IPS-18c (cell line): ENCODE measurements at regions not wholly inside any gene's neighbourhood (a gene's known extent, or its start where the extent isn't known, plus 50 kb on each side); places are given as distances from the start of the nearest gene placed in this dataset.
"Not testable (repeated sequence)": the region's sequence is repeated elsewhere in the genome, so short reads cannot be mapped to it uniquely, and the experiment has no call there.

Experiments
- H3K4me3 ChIP-seq: 2 replicates; pipeline ENCODE4 v1.7.0; 2013; ENCODE audit warnings: low read depth, mild to moderate bottlenecking, low read length, moderate library complexity; ENCODE audit not compliant: insufficient read depth
- H3K9me3 ChIP-seq: one replicate; pipeline ENCODE4 v1.6.1; 2013; ENCODE audit warnings: mild to moderate bottlenecking, low read length, moderate library complexity; ENCODE audit not compliant: control insufficient read depth, insufficient read depth

DNA sequence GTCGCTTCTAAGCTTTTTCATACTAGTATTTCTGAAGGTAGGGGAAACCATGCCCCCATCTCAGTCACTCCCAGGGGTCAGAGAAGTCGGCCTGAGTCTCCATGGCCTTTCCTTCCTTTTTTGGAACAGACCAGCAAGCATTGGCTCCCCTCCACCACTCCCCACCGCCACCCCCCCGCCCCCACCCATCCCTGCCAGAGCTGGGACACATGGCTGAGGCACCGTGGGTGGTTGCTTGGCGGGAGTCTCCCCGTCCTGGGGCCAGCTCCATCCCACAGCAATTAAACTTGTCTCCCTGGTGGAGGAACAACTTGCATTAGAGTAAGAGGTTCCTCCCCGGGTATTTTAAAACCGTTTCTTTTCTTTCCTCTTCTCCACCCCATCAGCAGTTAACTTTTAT, 100.8 kb upstream of the TFPI start:
- Histone ChIP-seq H3K4me3 (no peak overlapping the region; the same call in 1 of the 2 replicates), H3K9me3 (no peaks in the 10 kb centered on the region)

GRCh38 chr2:187656123-187656522, 101.9 kb upstream of the TFPI start:
- H3K9me3 ChIP-seq: no peaks in the 10 kb centered on the region
- H3K4me3 ChIP-seq: no peak overlapping the region

DNA sequence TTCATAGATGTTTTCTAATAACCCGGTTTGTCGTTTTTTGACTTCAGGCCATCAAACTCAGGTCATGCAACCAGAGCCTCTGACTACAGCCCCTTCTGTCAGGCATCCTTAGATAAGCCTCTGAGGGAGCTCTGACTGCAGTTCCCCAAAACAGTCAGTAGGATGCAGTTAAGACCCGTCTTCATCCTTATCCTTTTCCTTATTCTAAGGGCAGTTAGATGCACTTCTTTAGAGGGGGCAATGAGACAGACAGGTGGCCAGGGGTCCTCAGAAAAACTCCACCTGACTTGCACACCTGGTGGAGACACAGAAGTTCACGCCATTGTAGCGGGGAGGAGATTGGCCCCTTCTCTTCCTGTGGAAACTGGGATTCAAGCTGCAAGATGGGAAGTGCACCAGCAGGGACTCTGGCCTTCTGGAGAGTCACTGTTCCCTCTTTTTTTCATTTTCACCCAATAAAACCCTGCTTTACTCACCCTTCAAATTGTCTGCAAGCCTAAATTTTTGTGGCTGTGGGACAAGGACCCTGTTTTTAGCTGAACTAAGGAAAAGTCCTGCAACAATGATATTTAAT, 104.8 kb upstream of the TFPI start:
- Histone ChIP-seq H3K4me3 (no peak overlapping the region), H3K9me3 (peaks cover 5% of the 10 kb centered on the region)

- not testable (repeated sequence) for H3K4me3 ChIP-seq, H3K9me3 ChIP-seq
These were observed 121.8 kb upstream of the TFPI start for GRCh38 chr2:187676050-187676449.

DNA sequence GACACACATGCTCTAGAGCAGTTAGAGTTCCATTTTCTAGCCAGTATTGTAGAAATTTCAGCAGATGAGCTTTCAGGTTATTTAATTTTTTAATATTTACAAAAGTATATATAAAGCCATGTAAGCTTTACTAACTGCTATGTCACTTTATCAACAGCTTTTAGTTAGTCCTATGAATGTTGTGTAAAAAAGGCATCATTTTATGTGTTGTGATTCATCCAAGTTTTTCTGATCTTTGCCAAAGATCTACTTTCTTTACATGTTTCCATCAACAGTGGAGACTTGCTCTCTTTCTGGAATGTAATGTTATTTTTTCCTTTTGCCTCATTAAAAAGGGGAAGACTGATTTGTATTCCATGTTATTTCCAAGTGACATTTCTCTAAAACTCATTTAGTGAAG, 125.2 kb upstream of the TFPI start:
- Histone ChIP-seq H3K9me3 (no peaks in the 10 kb centered on the region), H3K4me3 (no peak overlapping the region)

DNA sequence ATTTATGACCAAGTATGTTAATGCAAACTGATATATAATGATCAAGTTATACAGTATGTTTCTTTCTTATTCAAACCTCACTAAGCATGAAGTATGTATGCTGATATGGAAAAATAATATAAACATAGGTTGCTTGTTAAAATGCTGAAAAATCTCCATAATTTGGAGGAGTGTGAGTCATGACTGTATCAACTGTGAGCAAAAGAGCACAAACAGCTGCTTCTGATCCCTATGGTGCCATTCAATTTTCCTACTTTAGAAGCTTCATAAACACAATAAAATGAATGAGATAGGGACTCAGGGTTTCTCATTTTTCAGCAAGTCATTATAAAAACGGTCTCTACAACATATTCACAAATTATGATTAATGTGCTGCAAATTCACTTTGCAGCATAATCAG, 129.9 kb upstream of the TFPI start:
- Histone ChIP-seq H3K9me3 (no peaks in the 10 kb centered on the region), H3K4me3 (no peak overlapping the region)

DNA sequence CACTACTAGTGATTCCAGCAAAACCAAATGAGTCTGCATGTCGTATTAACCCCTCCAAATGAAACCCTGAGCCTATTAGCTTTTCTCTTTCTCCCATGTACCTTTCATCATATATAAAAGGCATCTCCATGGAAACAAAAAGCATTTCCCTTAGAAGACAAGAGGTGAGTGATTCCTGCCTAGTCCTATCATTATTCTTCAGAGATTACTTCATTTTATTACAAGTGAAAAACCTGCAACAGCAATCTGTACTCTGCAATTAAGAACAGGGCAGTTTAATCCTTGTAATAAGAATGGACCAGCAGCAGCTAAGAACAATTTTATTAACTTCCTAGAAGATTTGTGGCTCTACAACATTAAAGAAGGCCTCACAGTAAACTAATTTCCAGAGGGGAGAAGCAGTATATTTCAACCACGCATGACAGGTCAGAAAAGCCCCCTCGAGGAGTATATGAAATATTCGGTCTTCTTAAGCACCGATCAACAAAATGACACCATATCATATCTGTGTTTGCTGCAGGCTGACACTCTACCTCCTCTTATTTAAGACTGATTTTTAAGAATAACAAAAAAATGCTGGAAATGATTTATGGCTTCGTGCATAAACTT, 132.3 kb upstream of the TFPI start:
- no peak overlapping the region for H3K4me3 ChIP-seq
- H3K9me3 ChIP-seq: no peaks in the 10 kb centered on the region

DNA sequence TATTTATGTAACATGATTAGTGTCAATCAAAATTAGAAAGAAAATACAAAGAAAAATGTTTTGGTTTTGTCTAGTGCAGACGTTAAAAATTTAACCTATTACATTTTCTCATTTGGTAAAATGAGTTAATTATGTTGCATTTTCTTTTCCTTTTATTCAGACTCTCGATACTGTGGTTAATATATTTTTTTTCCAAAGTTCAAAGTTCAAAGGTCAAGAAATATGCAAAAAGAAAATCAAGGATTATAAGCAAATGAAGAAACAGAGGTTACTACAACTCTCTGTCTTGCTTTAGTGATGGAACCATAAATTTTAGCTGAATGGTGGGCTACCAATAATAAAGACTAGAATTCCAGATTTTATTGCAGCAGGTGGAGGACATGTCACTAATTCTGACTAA, 133.3 kb upstream of the TFPI start:
- H3K9me3 ChIP-seq: no peaks in the 10 kb centered on the region
- H3K4me3 ChIP-seq: no peak overlapping the region

GRCh38 chr2:187689372-187689771, 135.1 kb upstream of the TFPI start:
- Histone ChIP-seq H3K4me3 (no peak overlapping the region), H3K9me3 (no peaks in the 10 kb centered on the region)

DNA sequence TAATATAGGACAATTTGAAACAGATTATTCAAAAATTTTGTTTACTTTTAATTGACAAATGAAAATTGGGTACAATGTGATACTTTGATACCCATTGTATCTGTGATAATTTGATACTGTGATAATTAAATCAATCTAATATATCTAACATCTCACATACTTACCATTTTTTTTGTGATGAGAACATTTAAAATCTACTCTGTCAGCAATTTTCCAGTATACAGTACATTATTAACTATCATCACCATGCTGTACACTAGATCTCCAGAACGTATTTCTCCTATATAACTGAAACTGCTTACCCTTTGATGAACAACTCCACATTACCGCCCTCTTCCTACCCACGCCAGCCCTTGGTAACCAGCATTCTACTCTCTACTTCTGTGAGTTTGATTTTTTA, 139.7 kb upstream of the TFPI start:
- H3K9me3 ChIP-seq: no peaks in the 10 kb centered on the region
- no peak overlapping the region for H3K4me3 ChIP-seq

DNA sequence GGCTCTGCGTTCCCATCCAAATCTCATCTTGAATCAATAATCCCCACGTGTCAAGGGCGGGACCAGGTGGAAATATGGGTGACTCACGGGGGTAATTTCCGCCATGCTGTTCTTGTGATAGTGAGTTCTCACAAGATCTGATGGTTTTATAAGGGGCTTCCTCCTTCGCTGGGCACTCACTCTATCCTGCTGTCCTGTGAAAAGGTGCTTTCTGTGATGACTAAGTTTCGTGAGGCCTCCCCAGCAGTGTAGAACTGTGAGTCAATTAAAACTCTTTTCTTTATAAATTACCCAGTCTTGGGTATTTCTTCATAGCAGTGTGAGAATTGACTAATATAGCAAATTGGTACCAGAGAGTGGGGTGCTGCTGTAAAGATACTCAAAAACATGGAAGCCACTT, 142.4 kb upstream of the TFPI start:
- H3K4me3 ChIP-seq, H3K9me3 ChIP-seq: not testable (repeated sequence)

DNA sequence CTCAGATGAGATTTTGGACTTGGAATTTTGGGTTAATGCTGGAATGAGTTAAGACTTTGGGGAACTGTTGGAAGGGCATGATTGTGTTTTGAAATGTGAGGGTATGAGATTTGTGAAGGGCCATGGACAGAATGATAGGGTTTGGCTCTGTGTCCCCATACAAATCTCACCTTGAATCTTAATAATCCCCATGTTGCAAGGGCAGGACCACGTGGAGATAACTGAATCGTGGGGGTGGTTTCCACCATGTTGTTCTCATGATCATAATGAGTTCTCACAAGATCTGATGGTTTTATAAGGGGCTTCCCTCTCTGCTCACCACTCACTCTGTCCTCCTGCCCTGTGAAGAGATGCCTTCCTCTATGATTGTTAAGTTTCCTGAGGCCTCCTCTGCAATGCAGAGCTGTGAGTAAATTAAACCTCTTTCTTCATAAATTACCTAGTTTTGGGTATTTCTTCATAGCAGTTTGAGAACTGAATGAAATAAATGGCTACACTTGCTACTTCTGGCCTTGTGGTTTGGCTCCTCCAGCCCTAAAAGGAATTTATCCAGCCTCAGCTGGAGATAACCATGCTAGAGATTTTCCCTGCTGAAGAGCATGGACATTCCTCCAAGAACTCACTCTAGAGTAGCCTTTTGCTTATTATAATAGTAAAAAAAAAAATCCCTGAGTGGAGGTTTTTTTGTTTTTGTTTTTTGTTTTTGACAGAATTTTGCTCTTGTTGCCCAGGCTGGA, 144.3 kb upstream of the TFPI start:
- no peaks in the 10 kb centered on the region for H3K9me3 ChIP-seq
- H3K4me3 ChIP-seq: no peak overlapping the region

- H3K4me3 ChIP-seq: no peak overlapping the region
- no peaks in the 10 kb centered on the region for H3K9me3 ChIP-seq
These were observed 147.9 kb upstream of the TFPI start for GRCh38 chr2:187702157-187702556.

GRCh38 chr2:187708272-187708671, 154.0 kb upstream of the TFPI start:
- no peaks in the 10 kb centered on the region for H3K9me3 ChIP-seq
- H3K4me3 ChIP-seq: no peak overlapping the region

GRCh38 chr2:187709065-187709464, 154.8 kb upstream of the TFPI start:
- Histone ChIP-seq H3K9me3 (no peaks in the 10 kb centered on the region), H3K4me3 (no peak overlapping the region)

GRCh38 chr2:187710791-187711521, 156.7 kb upstream of the TFPI start:
- no peaks in the 10 kb centered on the region for H3K9me3 ChIP-seq

DNA sequence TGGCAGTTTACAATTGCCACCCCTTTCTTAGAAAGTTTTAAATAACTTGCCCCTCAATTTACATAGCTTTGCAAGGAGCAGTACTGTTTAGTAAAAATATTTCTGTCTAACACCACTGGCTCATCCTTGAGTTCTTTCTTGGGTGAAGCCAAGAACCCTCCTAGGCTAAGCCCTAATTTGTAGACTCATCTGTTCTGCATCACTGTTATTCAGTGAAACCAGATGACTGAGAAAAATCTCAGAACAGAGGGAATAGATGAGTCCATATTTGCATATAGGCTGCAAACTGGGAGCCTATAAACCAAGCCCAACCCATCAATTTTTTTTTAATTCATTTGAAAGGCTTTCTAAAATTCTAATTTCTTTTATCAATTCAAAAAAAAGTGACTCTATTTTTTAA, 161.4 kb upstream of the TFPI start:
- Histone ChIP-seq H3K9me3 (no peaks in the 10 kb centered on the region), H3K4me3 (no peak overlapping the region)

More at GRCh38 chr2:187710791-187711521, 156.7 kb upstream of the TFPI start:
- no peak overlapping the region for H3K4me3 ChIP-seq

GRCh38 chr2:187716301-187716700, 162.1 kb upstream of the TFPI start:
- no peaks in the 10 kb centered on the region for H3K9me3 ChIP-seq
- H3K4me3 ChIP-seq: no peak overlapping the region
